CD14-positive monocyte (primary cell): ENCODE measurements at regions not wholly inside any gene's neighbourhood (a gene's known extent, or its start where the extent isn't known, plus 50 kb on each side); places are given as distances from the start of the nearest gene placed in this dataset.

ENCODE experiments used
- DNase-seq, 3 donors: peaks; one replicate each; pipeline ENCODE4 v3.0.0-alpha.2; 2011 to 2022
- H2AFZ ChIP-seq: 2 replicates; pipeline ENCODE4 v1.6.0; 2012; ENCODE audit warnings: mild to moderate bottlenecking, low read depth, low read length, inconsistent platforms; ENCODE audit not compliant: insufficient read depth, poor library complexity, severe bottlenecking
- H3K27ac ChIP-seq, 2 donors: 1 replicate in 1 of 2; 2 replicates in 1 of 2; pipeline ENCODE4 v1.5.1; 2012 to 2013; ENCODE audit warnings: low read length in 2 of 2, control low read depth in 1 of 2, inconsistent platforms in 1 of 2, low read depth in 1 of 2, mild to moderate bottlenecking in 1 of 2
- H3K27me3 ChIP-seq, 2 donors: one replicate each; pipeline versions ENCODE4 v1.6.0 to v1.6.1; 2011 to 2013; ENCODE audit warnings: low read length in 2 of 2; ENCODE audit not compliant: control insufficient read depth in 2 of 2, insufficient read depth in 2 of 2
- H3K36me3 ChIP-seq, 2 donors: replicated peaks in 1 of 2; 1 replicate in 1 of 2; 2 replicates in 1 of 2; pipeline versions ENCODE4 v1.5.1 to v1.6.1; 2012 to 2013; ENCODE audit warnings: low read length in 2 of 2, control low read depth in 1 of 2, inconsistent platforms in 1 of 2, mild to moderate bottlenecking in 1 of 2; ENCODE audit not compliant: insufficient read depth in 2 of 2, control insufficient read depth in 1 of 2
- H3K4me1 ChIP-seq, 2 donors: 1 replicate in 1 of 2; 2 replicates in 1 of 2; pipeline versions ENCODE4 v1.5.1 to v1.6.1; 2012 to 2013; ENCODE audit warnings: low read length in 2 of 2, control low read depth in 1 of 2, inconsistent platforms in 1 of 2, mild to moderate bottlenecking in 1 of 2, moderate library complexity in 1 of 2; ENCODE audit not compliant: insufficient read depth in 2 of 2, control insufficient read depth in 1 of 2
- H3K4me2 ChIP-seq: replicated peaks from 2 replicates; pipeline ENCODE3; 2012; ENCODE audit warnings: low read length, moderate library complexity, mild to moderate bottlenecking; ENCODE audit not compliant: poor library complexity, severe bottlenecking; ENCODE audit errors: extremely low read depth
- H3K4me3 ChIP-seq, 3 experiments: fragments of 200-600 bp in 1 of 3; sonication (generic) in 1 of 3; replicated peaks in 1 of 3; 1 replicate in 2 of 3; 2 replicates in 1 of 3; pipeline ENCODE4 v1.5.1; 2011 to 2013; ENCODE audit warnings: low read length in 3 of 3, mild to moderate bottlenecking in 3 of 3, control low read depth in 2 of 3, low read depth in 2 of 3, inconsistent platforms in 1 of 3, moderate library complexity in 1 of 3
- H3K79me2 ChIP-seq: 2 replicates; pipeline ENCODE4 v1.6.0; 2012; ENCODE audit warnings: mild to moderate bottlenecking, control low read depth, inconsistent platforms, low read length, moderate library complexity; ENCODE audit not compliant: insufficient read depth
- H3K9ac ChIP-seq: 2 replicates; pipeline ENCODE4 v1.6.0; 2017; ENCODE audit warnings: low read length, mild to moderate bottlenecking; ENCODE audit not compliant: insufficient read depth, poor library complexity, severe bottlenecking
- H3K9me3 ChIP-seq, 2 donors: replicated peaks in 1 of 2; 1 replicate in 1 of 2; 2 replicates in 1 of 2; pipeline versions ENCODE4 v1.5.1 to v1.6.1; 2012 to 2013; ENCODE audit warnings: low read length in 2 of 2, control low read depth in 1 of 2; ENCODE audit not compliant: control insufficient read depth in 1 of 2, insufficient read depth in 1 of 2
- H4K20me1 ChIP-seq: 2 replicates; pipeline ENCODE4 v1.6.0; 2012; ENCODE audit warnings: mild to moderate bottlenecking, low read length, control low read depth, moderate library complexity; ENCODE audit not compliant: insufficient read depth
- H3K27ac Mint-ChIP-seq, 7 donors: one replicate each; pipeline ENCODE4 v1.8.0; 2020; ENCODE audit warnings: mild to moderate bottlenecking in 7 of 7, mixed read lengths in 7 of 7, moderate library complexity in 6 of 7, inconsistent platforms in 2 of 7
- H3K27me3 Mint-ChIP-seq, 3 donors: one replicate each; pipeline ENCODE4 v1.8.0; 2021 to 2022; ENCODE audit warnings: low read depth in 3 of 3, mild to moderate bottlenecking in 3 of 3, mixed read lengths in 3 of 3, moderate library complexity in 3 of 3, inconsistent platforms in 1 of 3
- H3K36me3 Mint-ChIP-seq, 2 donors: one replicate each; pipeline ENCODE4 v1.8.0; 2020; ENCODE audit warnings: mixed read lengths in 2 of 2, inconsistent platforms in 1 of 2, mild to moderate bottlenecking in 1 of 2
- H3K4me1 Mint-ChIP-seq: one replicate; pipeline ENCODE4 v1.8.0; 2020; ENCODE audit warnings: mild to moderate bottlenecking, mixed read lengths
- H3K4me3 Mint-ChIP-seq, 2 donors: one replicate each; pipeline ENCODE4 v1.8.0; 2020; ENCODE audit warnings: mild to moderate bottlenecking in 2 of 2, mixed read lengths in 2 of 2, moderate library complexity in 1 of 2
- H3K9me3 Mint-ChIP-seq, 7 donors: one replicate each; pipeline ENCODE4 v1.8.0; 2020 to 2022; ENCODE audit warnings: mixed read lengths in 7 of 7, mild to moderate bottlenecking in 6 of 7, moderate library complexity in 6 of 7, inconsistent platforms in 2 of 7
- WGBS: methylation state at CpG from one replicate; pipeline ENCODE4 v1.1.5; 2013; ENCODE audit warnings: missing lambda C conversion rate; ENCODE audit not compliant: insufficient coverage; 5-methylcytosine and 5-hydroxymethylcytosine counted together
- intact Hi-C, 2 donors: fragments of 100-400 bp; cut with micrococcal nuclease; formaldehyde crosslinking; loops; one replicate each; pipeline versions ENCODE4 v1.15.0 to v1.15.1; 2023
- TF ChIP-seq, protein P1 (sequence below): fragments of 200-600 bp; IDR thresholded peaks from one replicate; pipeline ENCODE4 v1.8.0; 2022; ENCODE audit warnings: antibody characterized with exemption, mild to moderate bottlenecking

DNA sequence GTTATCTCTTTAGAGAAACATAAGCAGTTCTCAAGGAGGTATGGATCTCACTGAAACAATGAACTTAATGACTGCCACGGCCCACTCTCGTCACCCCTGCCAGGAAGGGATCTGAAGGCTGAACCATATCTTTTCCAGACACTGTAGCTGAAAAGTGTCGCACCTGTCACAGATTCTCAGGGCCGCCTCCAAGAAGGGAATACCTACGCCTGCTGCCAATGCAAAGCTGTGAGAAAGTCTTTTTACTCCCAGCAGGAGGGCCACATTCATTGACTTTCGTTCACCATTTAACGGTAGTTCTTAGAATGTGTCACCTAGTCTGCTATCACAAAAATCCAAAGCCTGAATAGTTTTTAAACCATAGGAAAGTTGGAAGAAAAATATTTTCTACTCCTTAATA is 66.7 kb upstream of the SH3BP4 start:
- H3K79me2 ChIP-seq: no peaks in the 10 kb centered on the region
- TF ChIP-seq, protein P1, sequence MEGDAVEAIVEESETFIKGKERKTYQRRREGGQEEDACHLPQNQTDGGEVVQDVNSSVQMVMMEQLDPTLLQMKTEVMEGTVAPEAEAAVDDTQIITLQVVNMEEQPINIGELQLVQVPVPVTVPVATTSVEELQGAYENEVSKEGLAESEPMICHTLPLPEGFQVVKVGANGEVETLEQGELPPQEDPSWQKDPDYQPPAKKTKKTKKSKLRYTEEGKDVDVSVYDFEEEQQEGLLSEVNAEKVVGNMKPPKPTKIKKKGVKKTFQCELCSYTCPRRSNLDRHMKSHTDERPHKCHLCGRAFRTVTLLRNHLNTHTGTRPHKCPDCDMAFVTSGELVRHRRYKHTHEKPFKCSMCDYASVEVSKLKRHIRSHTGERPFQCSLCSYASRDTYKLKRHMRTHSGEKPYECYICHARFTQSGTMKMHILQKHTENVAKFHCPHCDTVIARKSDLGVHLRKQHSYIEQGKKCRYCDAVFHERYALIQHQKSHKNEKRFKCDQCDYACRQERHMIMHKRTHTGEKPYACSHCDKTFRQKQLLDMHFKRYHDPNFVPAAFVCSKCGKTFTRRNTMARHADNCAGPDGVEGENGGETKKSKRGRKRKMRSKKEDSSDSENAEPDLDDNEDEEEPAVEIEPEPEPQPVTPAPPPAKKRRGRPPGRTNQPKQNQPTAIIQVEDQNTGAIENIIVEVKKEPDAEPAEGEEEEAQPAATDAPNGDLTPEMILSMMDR: no peak
- no peaks in the 10 kb centered on the region for H3K36me3 ChIP-seq
- H4K20me1 ChIP-seq: no peaks in the 10 kb centered on the region
- H2AFZ ChIP-seq: no peak overlapping the region
- H3K27me3 ChIP-seq: no peaks in the 10 kb centered on the region
- Mint-ChIP-seq H3K27ac (no peak overlapping the region), H3K9me3 (peaks cover 0 to 3% (median 2%) of the 10 kb centered on the region in 7 donors), H3K4me1 (no peaks in the 10 kb centered on the region), H3K36me3 (no peaks in the 10 kb centered on the region), H3K4me3 (no peak overlapping the region), H3K27me3 (peaks cover 0 to 4% (median 3%) of the 10 kb centered on the region in 3 donors)
- H3K27ac ChIP-seq: no peak overlapping the region
- WGBS: 93% methylated on average over 5 of the region's 7 CpGs
- intact Hi-C loops: no loop called here
- H3K9me3 ChIP-seq: peaks cover 0 to 3% of the 10 kb centered on the region in 2 donors
- no peak overlapping the region for H3K4me2 ChIP-seq
- no peak for DNase-seq
- no peak overlapping the region for H3K4me3 ChIP-seq
- no peaks in the 10 kb centered on the region for H3K4me1 ChIP-seq
- no peak overlapping the region for H3K9ac ChIP-seq

DNA sequence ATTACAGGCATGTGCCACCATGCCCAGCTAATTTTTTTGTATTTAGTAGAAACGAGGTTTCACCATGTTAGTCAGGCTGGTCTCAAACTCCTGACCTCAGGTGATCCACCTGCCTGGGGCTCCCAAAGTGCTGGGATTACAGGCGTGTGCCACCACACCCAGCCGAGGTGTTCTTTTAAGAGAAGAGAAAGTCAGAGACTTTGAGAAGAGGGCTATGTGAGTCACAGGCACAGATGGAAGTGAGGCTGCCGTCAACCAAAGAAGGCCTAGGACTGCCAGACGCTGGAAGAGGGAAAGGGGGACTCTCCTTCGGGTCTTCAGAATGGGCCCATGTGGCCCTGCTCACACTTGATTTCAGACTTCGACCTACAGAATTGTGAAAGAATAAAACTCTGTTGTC is 67.2 kb upstream of the SH3BP4 start:
- H3K36me3 Mint-ChIP-seq: no peaks in the 10 kb centered on the region
- TF ChIP-seq, protein P1: no peak
- H3K9me3 ChIP-seq: peaks cover 0 to 3% of the 10 kb centered on the region in 2 donors
- no peaks in the 10 kb centered on the region for H3K36me3 ChIP-seq
- H3K27ac Mint-ChIP-seq: no peak overlapping the region
- no peak overlapping the region for H3K4me3 ChIP-seq
- no peak overlapping the region for H3K4me3 Mint-ChIP-seq
- no peaks in the 10 kb centered on the region for H3K4me1 Mint-ChIP-seq
- no peaks in the 10 kb centered on the region for H3K27me3 ChIP-seq
- no peak overlapping the region for H2AFZ ChIP-seq
- intact Hi-C loops: no loop called here
- peaks cover 0 to 4% (median 3%) of the 10 kb centered on the region in 3 donors for H3K27me3 Mint-ChIP-seq
- H3K4me1 ChIP-seq: no peaks in the 10 kb centered on the region
- no peak overlapping the region for H3K9ac ChIP-seq
- no peaks in the 10 kb centered on the region for H4K20me1 ChIP-seq
- DNase-seq: no peak
- no peak overlapping the region for H3K27ac ChIP-seq
- no peaks in the 10 kb centered on the region for H3K79me2 ChIP-seq
- no peak overlapping the region for H3K4me2 ChIP-seq
- WGBS: 88% methylated on average over 5 of the region's 7 CpGs
- H3K9me3 Mint-ChIP-seq: peaks cover 0 to 3% (median 0%) of the 10 kb centered on the region in 7 donors
